ENCODE measurements at regions not wholly inside any gene's neighbourhood (a gene's known extent, or its start where the extent isn't known, plus 50 kb on each side); places are given as distances from the start of the nearest gene placed in this dataset.
A peak's percentile ranks its signal among the peaks of the same experiment; 100 is the strongest.

GRCh38 chr2:238573916-238574315, 147.2 kb downstream of the ASB1 start:
- H3K4me3 ChIP-seq (ENCODE audit: low read length), result no peak overlapping the region
- TF ChIP-seq, protein P1, sequence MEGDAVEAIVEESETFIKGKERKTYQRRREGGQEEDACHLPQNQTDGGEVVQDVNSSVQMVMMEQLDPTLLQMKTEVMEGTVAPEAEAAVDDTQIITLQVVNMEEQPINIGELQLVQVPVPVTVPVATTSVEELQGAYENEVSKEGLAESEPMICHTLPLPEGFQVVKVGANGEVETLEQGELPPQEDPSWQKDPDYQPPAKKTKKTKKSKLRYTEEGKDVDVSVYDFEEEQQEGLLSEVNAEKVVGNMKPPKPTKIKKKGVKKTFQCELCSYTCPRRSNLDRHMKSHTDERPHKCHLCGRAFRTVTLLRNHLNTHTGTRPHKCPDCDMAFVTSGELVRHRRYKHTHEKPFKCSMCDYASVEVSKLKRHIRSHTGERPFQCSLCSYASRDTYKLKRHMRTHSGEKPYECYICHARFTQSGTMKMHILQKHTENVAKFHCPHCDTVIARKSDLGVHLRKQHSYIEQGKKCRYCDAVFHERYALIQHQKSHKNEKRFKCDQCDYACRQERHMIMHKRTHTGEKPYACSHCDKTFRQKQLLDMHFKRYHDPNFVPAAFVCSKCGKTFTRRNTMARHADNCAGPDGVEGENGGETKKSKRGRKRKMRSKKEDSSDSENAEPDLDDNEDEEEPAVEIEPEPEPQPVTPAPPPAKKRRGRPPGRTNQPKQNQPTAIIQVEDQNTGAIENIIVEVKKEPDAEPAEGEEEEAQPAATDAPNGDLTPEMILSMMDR (conservative IDR thresholded peaks at IDR 0.05; ENCODE audit: low read length), result no peak
- DNase-seq (ENCODE audit: low read depth), result no peak

- no peak for DNase-seq (ENCODE audit: low read depth)
- TF ChIP-seq, protein P1 (conservative IDR thresholded peaks at IDR 0.05; ENCODE audit: low read length), result no peak
- H3K4me3 ChIP-seq (ENCODE audit: low read length), result no peak overlapping the region
Measured at GRCh38 chr2:238574490-238575271, 148.0 kb downstream of the ASB1 start.

DNA sequence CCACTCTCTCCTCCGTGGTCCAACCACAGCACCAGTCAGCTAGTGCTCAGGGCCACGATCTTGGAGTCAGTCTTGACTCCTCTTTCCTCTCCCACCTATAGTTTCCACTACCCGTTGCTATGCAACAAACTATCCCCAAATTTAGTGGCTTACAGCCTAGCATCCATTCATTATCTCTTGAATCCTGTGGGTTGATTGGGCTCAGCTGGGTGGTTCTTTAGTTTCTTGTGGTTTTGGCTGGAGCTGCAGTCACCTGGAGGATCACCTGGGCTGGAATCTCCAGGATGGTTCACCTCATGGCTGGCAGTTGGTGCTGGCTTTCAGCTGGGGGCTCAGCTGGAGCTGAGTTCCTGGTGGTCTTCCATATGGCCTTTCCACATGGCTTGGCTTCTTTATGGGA, 149.9 kb downstream of the ASB1 start:
- no peak for DNase-seq (ENCODE audit: low read depth)
- TF ChIP-seq, protein P1 (conservative IDR thresholded peaks at IDR 0.05; ENCODE audit: low read length), result no peak
- no peak overlapping the region for H3K4me3 ChIP-seq (ENCODE audit: low read length)

- DNase-seq (ENCODE audit: low read depth), result no peak
Measured at GRCh38 chr2:238578256-238578655, 151.5 kb downstream of the ASB1 start.

GRCh38 chr2:238580486-238580885, 153.8 kb downstream of the ASB1 start:
- DNase-seq (ENCODE audit: low read depth), result no peak
- no peak overlapping the region for H3K4me3 ChIP-seq (ENCODE audit: low read length)
- TF ChIP-seq, protein P1 (conservative IDR thresholded peaks at IDR 0.05; ENCODE audit: low read length), result no peak

More at GRCh38 chr2:238578256-238578655, 151.5 kb downstream of the ASB1 start:
- no peak overlapping the region for H3K4me3 ChIP-seq (ENCODE audit: low read length)
- TF ChIP-seq, protein P1 (conservative IDR thresholded peaks at IDR 0.05; ENCODE audit: low read length), result no peak

GRCh38 chr2:238581126-238581525, 154.4 kb downstream of the ASB1 start:
- no peak overlapping the region for H3K4me3 ChIP-seq (ENCODE audit: low read length)
- DNase-seq (ENCODE audit: low read depth), result peak; percentile 41
- TF ChIP-seq, protein P1 (conservative IDR thresholded peaks at IDR 0.05; ENCODE audit: low read length), result no peak

DNA sequence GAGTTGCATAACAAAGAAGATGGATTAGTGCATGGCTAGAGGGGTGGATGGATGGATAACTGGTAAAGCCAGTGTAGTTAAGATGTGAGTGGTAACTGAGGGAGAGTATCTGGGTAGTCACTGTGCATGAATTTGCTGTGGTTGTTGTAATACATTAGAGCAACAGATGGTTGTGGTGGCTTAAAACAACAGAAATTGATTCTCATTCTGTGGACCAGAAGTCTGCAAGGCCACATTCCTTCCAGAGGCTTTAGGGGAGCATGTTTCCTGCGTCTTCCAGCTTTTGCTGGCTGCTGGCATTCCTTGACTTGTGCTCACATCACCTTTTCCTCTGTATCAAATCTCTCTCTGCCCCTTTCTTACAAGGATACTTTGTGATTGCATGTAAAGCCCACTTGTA, 155.4 kb downstream of the ASB1 start:
- DNase-seq (ENCODE audit: low read depth), result peak; percentile 79

More for the DNA sequence above, 155.4 kb downstream of the ASB1 start:
- TF ChIP-seq, protein P1 (conservative IDR thresholded peaks at IDR 0.05; ENCODE audit: low read length), result no peak
- H3K4me3 ChIP-seq (ENCODE audit: low read length), result no peak overlapping the region

All from AG10803 (cell line).